GM12865 (cell line): ENCODE measurements at regions not wholly inside any gene's neighbourhood (a gene's known extent, or its start where the extent isn't known, plus 50 kb on each side); places are given as distances from the start of the nearest gene placed in this dataset.
A peak's percentile ranks its signal among the peaks of the same experiment; 100 is the strongest.

Source experiments
- DNase-seq: peaks from one replicate; pipeline ENCODE4 v3.0.0; 2010; ENCODE audit warnings: low read depth
- H3K4me3 ChIP-seq: 2 replicates; pipeline ENCODE4 v1.5.1; 2011; ENCODE audit warnings: mild to moderate bottlenecking, low read depth, low read length, control low read depth
- CTCF ChIP-seq: IDR thresholded peaks from 2 replicates; pipeline ENCODE4 v1.5.1; 2011; ENCODE audit warnings: low read length, control low read depth, low read depth, inconsistent platforms; ENCODE audit not compliant: insufficient read depth; ENCODE audit errors: missing control alignments

- DNase-seq: no peak
- TF ChIP-seq CTCF: no peak
- no peak overlapping the region for H3K4me3 ChIP-seq
Measured at GRCh38 chr2:176812246-176812775, 400.3 kb upstream of the HNRNPA3 start.

GRCh38 chr2:176813156-176813555, 399.4 kb upstream of the HNRNPA3 start:
- no peak for DNase-seq
- no peak for TF ChIP-seq CTCF
- H3K4me3 ChIP-seq: no peak overlapping the region

GRCh38 chr2:176813621-176814049, 399.0 kb upstream of the HNRNPA3 start:
- no peak overlapping the region for H3K4me3 ChIP-seq
- TF ChIP-seq CTCF: no peak
- no peak for DNase-seq

- H3K4me3 ChIP-seq: no peak overlapping the region
- no peak for DNase-seq
- TF ChIP-seq CTCF: no peak
Measured at GRCh38 chr2:176814274-176814673, 398.3 kb upstream of the HNRNPA3 start.

GRCh38 chr2:176814740-176815367, 397.7 kb upstream of the HNRNPA3 start:
- peak; percentile 52 for DNase-seq
- H3K4me3 ChIP-seq: no peak overlapping the region
- peak; percentile 46 for TF ChIP-seq CTCF

GRCh38 chr2:176817061-176817565, 395.5 kb upstream of the HNRNPA3 start:
- peak; percentile 11 for DNase-seq

More at GRCh38 chr2:176817061-176817565, 395.5 kb upstream of the HNRNPA3 start:
- no peak overlapping the region for H3K4me3 ChIP-seq
- TF ChIP-seq CTCF: peak; percentile 16
